Erythroblast (primary cell): ENCODE measurements at regions not wholly inside any gene's neighbourhood (a gene's known extent, or its start where the extent isn't known, plus 50 kb on each side); places are given as distances from the start of the nearest gene placed in this dataset.

Experiments used
- GATA1 ChIP-seq: IDR thresholded peaks from 2 replicates; pipeline ENCODE4 v1.6.1; 2011; ENCODE audit warnings: low read depth, mild to moderate bottlenecking, control low read depth, low read length, moderate library complexity
- POLR2A ChIP-seq: IDR thresholded peaks from 2 replicates; pipeline ENCODE4 v1.6.1; 2011; ENCODE audit warnings: mild to moderate bottlenecking, low read length

DNA sequence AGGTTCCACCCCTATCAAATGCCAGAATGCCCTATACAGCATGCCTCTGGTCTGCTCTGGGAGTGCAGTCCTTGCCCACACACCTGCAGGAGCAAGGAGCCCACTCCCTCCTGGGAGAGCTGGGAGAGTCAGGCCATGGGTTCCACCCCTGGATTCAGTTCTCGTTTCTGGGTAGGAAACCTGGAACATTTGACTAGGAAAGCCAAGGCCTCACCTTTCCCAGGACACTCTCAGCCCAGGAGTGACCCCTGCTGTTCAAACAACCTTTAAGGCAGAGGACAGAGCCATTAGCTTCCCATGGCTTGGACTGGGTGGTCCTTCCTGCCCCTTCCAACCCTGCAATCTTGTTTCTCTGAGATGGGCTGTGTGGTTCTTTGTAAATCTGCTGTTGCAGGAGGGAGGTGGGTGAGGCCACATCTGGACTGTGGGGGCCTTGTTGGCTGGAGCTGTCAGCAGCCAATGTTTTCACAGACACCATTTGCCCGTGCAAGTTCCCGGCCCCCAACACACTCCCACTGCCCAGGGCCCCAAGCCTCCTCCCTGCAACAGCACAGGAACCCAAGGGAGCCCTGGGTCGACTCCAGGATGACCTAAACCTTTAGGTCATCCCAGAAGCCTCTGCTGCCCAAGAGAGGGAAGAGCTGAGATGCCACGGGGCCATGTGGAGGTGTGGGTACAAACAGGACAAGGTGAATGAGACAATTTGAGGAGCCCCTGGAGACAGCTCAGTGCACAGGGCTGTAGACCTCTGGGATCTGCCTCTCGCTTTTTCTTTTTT, 104.4 kb downstream of the PJA1 start:
- TF ChIP-seq POLR2A (no peak), GATA1 (no peak)
